Testis (tissue), 2 donors: ENCODE measurements at regions not wholly inside any gene's neighbourhood (a gene's known extent, or its start where the extent isn't known, plus 50 kb on each side); places are given as distances from the start of the nearest gene placed in this dataset.

Experiments used
- DNase-seq: peaks from one replicate; pipeline ENCODE4 v3.0.0-alpha.2; 2019
- H3K27ac ChIP-seq, 2 donors: fragments of 200-600 bp; sonication (generic); one replicate each; pipeline ENCODE4 v1.5.1; 2019
- H3K27me3 ChIP-seq: fragments of 200-600 bp; sonication (generic); one replicate; pipeline ENCODE4 v1.5.1; 2019
- H3K36me3 ChIP-seq: fragments of 200-600 bp; sonication (generic); one replicate; pipeline ENCODE4 v1.5.1; 2017; ENCODE audit warnings: low read depth; ENCODE audit errors: missing control alignments
- H3K4me1 ChIP-seq: fragments of 200-600 bp; sonication (generic); one replicate; pipeline ENCODE4 v1.5.1; 2019
- H3K4me3 ChIP-seq, 2 donors: fragments of 200-600 bp; sonication (generic); one replicate each; pipeline ENCODE4 v1.5.1; 2017 to 2019
- H3K9me3 ChIP-seq: fragments of 200-600 bp; sonication (generic); one replicate; pipeline ENCODE4 v1.5.1; 2017
- CTCF ChIP-seq, 3 experiments: fragments of 450-650 bp in 2 of 3; fragments of 200-600 bp in 1 of 3; sonication (generic) in 1 of 3; IDR thresholded peaks; one replicate each; pipeline ENCODE4 v1.5.1; 2016 to 2019; ENCODE audit warnings: antibody characterized with exemption in 3 of 3, mild to moderate bottlenecking in 2 of 3, moderate library complexity in 1 of 3
- POLR2A ChIP-seq: fragments of 450-650 bp; IDR thresholded peaks from one replicate; pipeline ENCODE4 v1.6.1; 2017; ENCODE audit warnings: antibody characterized with exemption, mild to moderate bottlenecking, moderate library complexity
- WGBS, 2 donors: methylation state at CpG; one replicate each; pipeline ENCODE4 v1.1.5; 2018; 5-methylcytosine and 5-hydroxymethylcytosine counted together
- intact Hi-C: fragments of 100-400 bp; cut with DNase I; formaldehyde crosslinking; loops from one replicate; pipeline ENCODE4 v1.15.1; 2023; ENCODE audit warnings: low total_unique reads

GRCh38 chr4:110850461-110851442 is 227.9 kb upstream of the PITX2 start:
- Histone ChIP-seq H3K27ac (no peak overlapping the region), H3K4me1 (no peaks in the 10 kb centered on the region), H3K4me3 (no peak overlapping the region), H3K27me3 (no peaks in the 10 kb centered on the region), H3K36me3 (no peaks in the 10 kb centered on the region), H3K9me3 (no peaks in the 10 kb centered on the region)
- TF ChIP-seq POLR2A (no peak), CTCF (IDR thresholded peaks at IDR 0.05) (no peak)
- 25 to 26% methylated on average over 12 of the region's 12 CpGs for WGBS, 2 donors
- intact Hi-C loops, result no loop called here
- no peak for DNase-seq

- Histone ChIP-seq H3K4me3 (no peak overlapping the region), H3K36me3 (no peaks in the 10 kb centered on the region), H3K9me3 (no peaks in the 10 kb centered on the region), H3K4me1 (no peaks in the 10 kb centered on the region), H3K27ac (no peak overlapping the region), H3K27me3 (no peaks in the 10 kb centered on the region)
- no peak for DNase-seq
- 94 to 99% methylated on average over 2 of the region's 2 CpGs for WGBS, 2 donors
- TF ChIP-seq CTCF (IDR thresholded peaks at IDR 0.05) (no peak), POLR2A (no peak)
- intact Hi-C loops, result no loop called here
Observed at GRCh38 chr4:110851989-110852388, 229.1 kb upstream of the PITX2 start.

DNA sequence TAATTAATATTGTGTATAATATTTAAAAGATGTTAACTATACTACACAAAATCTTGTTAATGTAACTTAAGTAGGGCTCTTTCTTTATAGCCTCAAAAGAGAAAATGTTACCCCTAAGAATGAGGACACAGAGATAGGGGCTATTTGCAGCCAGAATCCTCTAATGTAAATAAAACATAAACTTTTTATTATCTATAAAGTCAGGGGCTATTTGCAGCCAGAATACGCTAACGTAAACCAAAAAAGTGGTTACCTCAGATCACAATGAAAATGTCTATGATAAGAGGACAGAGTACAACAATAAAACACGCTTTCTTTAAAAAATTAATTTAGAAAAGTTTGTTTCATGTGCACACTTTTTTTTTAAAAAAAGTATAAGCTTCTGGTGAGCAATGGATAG is 229.9 kb upstream of the PITX2 start:
- Histone ChIP-seq H3K27ac (no peak overlapping the region), H3K27me3 (no peaks in the 10 kb centered on the region), H3K4me3 (no peak overlapping the region), H3K9me3 (no peaks in the 10 kb centered on the region), H3K36me3 (no peaks in the 10 kb centered on the region), H3K4me1 (no peaks in the 10 kb centered on the region)
- no peak for DNase-seq
- TF ChIP-seq CTCF (IDR thresholded peaks at IDR 0.05) (no peak), POLR2A (no peak)
- 80% methylated on average over 3 of the region's 3 CpGs for WGBS, 2 donors
- intact Hi-C loops, result no loop called here

GRCh38 chr4:110853242-110853641 is 230.4 kb upstream of the PITX2 start:
- intact Hi-C loops, result no loop called here
- H3K27me3 ChIP-seq, result no peaks in the 10 kb centered on the region
- DNase-seq, result no peak
- H3K4me3 ChIP-seq, result no peak overlapping the region
- no peaks in the 10 kb centered on the region for H3K4me1 ChIP-seq
- TF ChIP-seq POLR2A, result no peak
- no peak for TF ChIP-seq CTCF (IDR thresholded peaks at IDR 0.05)
- H3K9me3 ChIP-seq, result no peaks in the 10 kb centered on the region
- WGBS, 2 donors, result 79 to 80% methylated on average over 5 of the region's 5 CpGs
- no peak overlapping the region for H3K27ac ChIP-seq
- H3K36me3 ChIP-seq, result no peaks in the 10 kb centered on the region
